ENCODE measurements at regions not wholly inside any gene's neighbourhood (a gene's known extent, or its start where the extent isn't known, plus 50 kb on each side); places are given as distances from the start of the nearest gene placed in this dataset.

DNA sequence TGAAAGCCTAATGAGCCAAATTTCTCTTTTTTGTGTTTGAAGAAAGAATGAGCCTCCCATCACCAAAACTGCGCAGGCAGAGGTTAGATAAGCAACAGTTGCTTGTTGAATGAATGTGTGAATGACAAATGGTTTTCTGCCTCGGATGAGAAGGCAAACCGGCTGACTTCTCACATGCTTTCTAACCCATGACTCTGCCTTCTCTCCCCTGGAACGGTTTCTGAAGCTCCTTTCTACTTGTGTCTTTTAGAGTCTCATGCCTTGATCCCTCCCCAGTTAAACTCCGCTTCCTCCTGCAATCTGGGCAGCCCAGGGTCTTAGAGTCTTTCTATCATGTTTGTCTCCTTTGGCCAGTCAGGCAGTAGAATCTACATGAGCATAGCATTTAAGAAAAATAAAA is 342.1 kb upstream of the NCAM1 start:
- TF ChIP-seq, protein P1, sequence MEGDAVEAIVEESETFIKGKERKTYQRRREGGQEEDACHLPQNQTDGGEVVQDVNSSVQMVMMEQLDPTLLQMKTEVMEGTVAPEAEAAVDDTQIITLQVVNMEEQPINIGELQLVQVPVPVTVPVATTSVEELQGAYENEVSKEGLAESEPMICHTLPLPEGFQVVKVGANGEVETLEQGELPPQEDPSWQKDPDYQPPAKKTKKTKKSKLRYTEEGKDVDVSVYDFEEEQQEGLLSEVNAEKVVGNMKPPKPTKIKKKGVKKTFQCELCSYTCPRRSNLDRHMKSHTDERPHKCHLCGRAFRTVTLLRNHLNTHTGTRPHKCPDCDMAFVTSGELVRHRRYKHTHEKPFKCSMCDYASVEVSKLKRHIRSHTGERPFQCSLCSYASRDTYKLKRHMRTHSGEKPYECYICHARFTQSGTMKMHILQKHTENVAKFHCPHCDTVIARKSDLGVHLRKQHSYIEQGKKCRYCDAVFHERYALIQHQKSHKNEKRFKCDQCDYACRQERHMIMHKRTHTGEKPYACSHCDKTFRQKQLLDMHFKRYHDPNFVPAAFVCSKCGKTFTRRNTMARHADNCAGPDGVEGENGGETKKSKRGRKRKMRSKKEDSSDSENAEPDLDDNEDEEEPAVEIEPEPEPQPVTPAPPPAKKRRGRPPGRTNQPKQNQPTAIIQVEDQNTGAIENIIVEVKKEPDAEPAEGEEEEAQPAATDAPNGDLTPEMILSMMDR (IDR thresholded peaks at IDR 0.05), result no peak
- TF ChIP-seq POLR2A (IDR thresholded peaks at IDR 0.05), result no peak

All from vagina (tissue), 2 donors.